HepG2 (cell line): ENCODE measurements at regions not wholly inside any gene's neighbourhood (a gene's known extent, or its start where the extent isn't known, plus 50 kb on each side); places are given as distances from the start of the nearest gene placed in this dataset.

ENCODE experiments used
- ATAC-seq: fragments of 200-7000 bp; cut with Tn5 transposase; 3 replicates; pipeline ENCODE4 v1.9.1; 2020; ENCODE audit warnings: mild to moderate bottlenecking, moderate library complexity
- BruUV-seq: library from RNA; stranded (reverse); fragments of 400-500 nt; replicated peaks from 2 replicates; lab custom pipeline; 2021; lab: Mats Ljungman, UMichigan
- CTCF ChIA-PET: fragments of 300-600 bp; formaldehyde crosslinking; extraction: SDS; loops from one replicate; lab custom pipeline; 2021; ENCODE audit warnings: low total read pairs, inconsistent platforms, low intra/inter-chr PET ratio; lab: Yijun Ruan, JAX
- POLR2A ChIA-PET: fragments of 350-600 bp; sonication (Branson Sonifier 250); formaldehyde crosslinking; loops from one replicate; lab custom pipeline; 2020; ENCODE audit warnings: antibody characterized with exemption, inconsistent platforms; lab: Yijun Ruan, JAX
- DNase-seq: peaks from one replicate; pipeline ENCODE4 v3.0.0-alpha.2; 2015; ENCODE audit warnings: low spot score
- FAIRE-seq: peaks from 3 replicates; lab custom pipeline; 2011; peaks lifted over from hg19 to GRCh38; lab: Jason Lieb, UNC
- H2AFZ ChIP-seq: one replicate; pipeline ENCODE4 v1.6.1; 2011; ENCODE audit warnings: low read length, inconsistent platforms
- H3K27ac ChIP-seq: fragments of 300-600 bp; 3 replicates; pipeline ENCODE4 v1.8.0; 2011; ENCODE audit warnings: mixed run types, mild to moderate bottlenecking, mixed read lengths, low read length, inconsistent platforms; ENCODE audit not compliant: insufficient read depth; ENCODE audit errors: extremely low read length
- H3K27me3 ChIP-seq, 2 experiments: fragments of 200-600 bp in 1 of 2; 2 replicates in 1 of 2; 3 replicates in 1 of 2; pipeline versions ENCODE4 v1.6.0 to v1.8.0; 2011; ENCODE audit warnings: low read length in 2 of 2, mild to moderate bottlenecking in 2 of 2, moderate library complexity in 2 of 2, inconsistent platforms in 1 of 2; ENCODE audit not compliant: insufficient read depth in 2 of 2, control insufficient read depth in 1 of 2
- H3K36me3 ChIP-seq, 2 experiments: fragments of 200-600 bp in 1 of 2; replicated peaks in 1 of 2; 2 replicates in 1 of 2; 3 replicates in 1 of 2; pipeline versions ENCODE4 v1.5.1 to v1.8.0; 2011; ENCODE audit warnings: low read length in 2 of 2, inconsistent platforms in 1 of 2; ENCODE audit not compliant: insufficient read depth in 2 of 2, control insufficient read depth in 1 of 2
- H3K4me1 ChIP-seq: 2 replicates; pipeline ENCODE4 v1.5.1; 2012; ENCODE audit warnings: low read length, inconsistent platforms; ENCODE audit not compliant: insufficient read depth
- H3K4me2 ChIP-seq: 2 replicates; pipeline ENCODE4 v1.6.0; 2011; ENCODE audit warnings: low read depth, low read length, inconsistent platforms
- H3K4me3 ChIP-seq, 3 experiments: fragments of 200-600 bp in 1 of 3; sonication (generic), shearing (Covaris generic) in 1 of 3; replicated peaks in 1 of 3; 2 replicates each; pipeline ENCODE4 v1.5.1; 2011 to 2016; ENCODE audit warnings: low read length in 3 of 3, inconsistent platforms in 2 of 3, low read depth in 2 of 3, mild to moderate bottlenecking in 2 of 3, control low read depth in 1 of 3, mixed read lengths in 1 of 3; ENCODE audit not compliant: insufficient read depth in 1 of 3
- H3K79me2 ChIP-seq: one replicate; pipeline ENCODE4 v1.6.1; 2011; ENCODE audit warnings: low read length, inconsistent platforms; ENCODE audit not compliant: insufficient read depth
- H3K9ac ChIP-seq: 2 replicates; pipeline ENCODE4 v1.6.0; 2011; ENCODE audit warnings: mild to moderate bottlenecking, low read depth, low read length, inconsistent platforms; ENCODE audit not compliant: insufficient read depth
- H3K9me3 ChIP-seq: 2 replicates; pipeline ENCODE4 v1.5.1; 2012; ENCODE audit warnings: mild to moderate bottlenecking, low read length
- H4K20me1 ChIP-seq: 2 replicates; pipeline ENCODE4 v1.6.0; 2011; ENCODE audit warnings: inconsistent platforms, mild to moderate bottlenecking, low read length, moderate library complexity; ENCODE audit not compliant: insufficient read depth
- AHDC1 ChIP-seq: sonication (generic); formaldehyde crosslinking; IDR thresholded peaks from 2 replicates; pipeline ENCODE4 v1.5.1; 2020; ENCODE audit warnings: mild to moderate bottlenecking, missing genetic modification reagents, borderline replicate concordance
- CHD4 ChIP-seq: fragments of 200-600 bp; sonication (generic); IDR thresholded peaks from 2 replicates; pipeline ENCODE4 v1.7.0; 2017; ENCODE audit warnings: mild to moderate bottlenecking, low read length, borderline replicate concordance
- DBP ChIP-seq: sonication (generic); formaldehyde crosslinking; IDR thresholded peaks from 2 replicates; pipeline ENCODE4 v1.4.0; 2020; ENCODE audit warnings: missing genetic modification reagents; ENCODE audit errors: not compliant biosample characterization
- GLI4 ChIP-seq: sonication (generic); formaldehyde crosslinking; IDR thresholded peaks from 2 replicates; pipeline ENCODE4 v1.5.1; 2020; ENCODE audit warnings: missing genetic modification reagents, mild to moderate bottlenecking, moderate library complexity, borderline replicate concordance
- HDAC2 ChIP-seq: sonication (generic); formaldehyde crosslinking; IDR thresholded peaks from 2 replicates; pipeline ENCODE4 v1.4.0; 2020; ENCODE audit warnings: missing genetic modification reagents
- NFE2L1 ChIP-seq: sonication (generic); formaldehyde crosslinking; IDR thresholded peaks from 2 replicates; pipeline ENCODE4 v1.4.0; 2020; ENCODE audit warnings: missing genetic modification reagents, mild to moderate bottlenecking, borderline replicate concordance
- REL ChIP-seq: sonication (generic); formaldehyde crosslinking; conservative IDR thresholded peaks from 2 replicates; pipeline ENCODE4 v1.8.0; 2022; ENCODE audit warnings: mild to moderate bottlenecking, missing genetic modification reagents, moderate library complexity
- RFX1 ChIP-seq: fragments of 450-650 bp; IDR thresholded peaks from 2 replicates; pipeline ENCODE4 v1.6.1; 2017
- TOE1 ChIP-seq: sonication (generic); formaldehyde crosslinking; IDR thresholded peaks from 2 replicates; pipeline ENCODE4 v1.4.0; 2020; ENCODE audit warnings: mild to moderate bottlenecking, missing genetic modification reagents
- ZNF251 ChIP-seq: sonication (generic); formaldehyde crosslinking; IDR thresholded peaks from 2 replicates; pipeline ENCODE4 v1.9.0; 2021; ENCODE audit warnings: mild to moderate bottlenecking, missing genetic modification reagents
- ZNF512 ChIP-seq: sonication (generic); formaldehyde crosslinking; IDR thresholded peaks from 2 replicates; pipeline ENCODE4 v1.4.0; 2020; ENCODE audit warnings: mild to moderate bottlenecking, missing genetic modification reagents
- ZNF7 ChIP-seq: IDR thresholded peaks from 2 replicates; pipeline ENCODE4 v1.6.1; 2016; ENCODE audit warnings: missing biosample characterization, missing genetic modification reagents
- WGBS: methylation state at CpG from one replicate; pipeline ENCODE4 v1.1.6; 2017; ENCODE audit warnings: low lambda C conversion rate; 5-methylcytosine and 5-hydroxymethylcytosine counted together
- in situ Hi-C: cut with HindIII; loops from 2 replicates; pipeline ENCODE4 v1.10.0; 2017; ENCODE audit warnings: low pct_unique_long_range_greater_than_20kb; ENCODE audit not compliant: extremely low pct_ligation_motif_present
- intact Hi-C: fragments of 100-400 bp; cut with micrococcal nuclease; formaldehyde crosslinking; loops from one replicate; pipeline ENCODE4 v1.10.0; 2022; ENCODE audit not compliant: unreplicated experiment
- TF ChIP-seq, protein P1 (sequence below): sonication (generic); formaldehyde crosslinking; IDR thresholded peaks from 2 replicates; pipeline ENCODE4 v1.4.0; 2020; ENCODE audit warnings: mild to moderate bottlenecking, missing genetic modification reagents

DNA sequence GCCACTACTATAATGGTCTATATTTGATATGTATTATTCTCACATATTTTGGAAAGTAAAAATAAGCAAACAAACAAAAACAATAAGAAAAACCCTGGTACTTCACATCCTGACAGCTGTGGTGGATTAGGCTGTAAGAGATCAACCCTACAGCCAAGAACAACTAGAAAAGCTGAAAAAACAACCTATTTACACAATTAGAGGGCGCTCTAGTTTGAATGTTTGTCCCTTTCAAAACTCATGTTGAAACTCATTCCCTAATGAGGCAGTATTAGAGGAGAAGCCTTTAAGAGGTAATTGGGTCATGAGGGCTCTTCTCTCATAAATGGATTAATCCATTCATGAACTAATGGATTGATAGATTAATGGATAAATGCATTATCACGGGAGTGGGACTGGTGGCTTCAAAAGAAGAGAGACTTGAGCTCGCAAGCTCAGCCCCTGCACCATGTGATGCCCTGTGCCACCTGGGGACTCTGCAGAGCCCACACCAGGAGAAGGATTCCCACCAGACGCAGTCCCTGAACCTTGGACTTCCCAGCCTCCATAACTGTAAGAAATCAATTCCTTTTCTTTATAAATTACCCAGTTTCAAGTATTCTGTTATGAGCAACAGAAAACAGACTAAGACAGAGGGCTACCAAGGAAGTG, 733.9 kb upstream of the ARGLU1 start:
- Histone ChIP-seq H3K4me3 (no peak overlapping the region), H3K4me1 (no peaks in the 10 kb centered on the region), H3K36me3 (no peaks in the 10 kb centered on the region), H4K20me1 (no peaks in the 10 kb centered on the region), H2AFZ (no peak overlapping the region), H3K27ac (no peak overlapping the region), H3K9me3 (no peaks in the 10 kb centered on the region), H3K9ac (no peak overlapping the region), H3K27me3 (no peaks in the 10 kb centered on the region)
- no peak for FAIRE-seq
- DNase-seq = no peak
- no TSS peak for BruUV-seq
- ChIA-PET POLR2A (no interaction called here), CTCF (no interaction called here)
- 10% methylated on average over 4 of the region's 4 CpGs for WGBS
- in situ Hi-C loops (no loop called here), intact Hi-C loops (no loop called here)
- ATAC-seq = no peak
- no peak for TF ChIP-seq NFE2L1
- no peak for TF ChIP-seq ZNF512 (CRISPR knock-in tag)
- TF ChIP-seq HDAC2 = no peak
- TF ChIP-seq, protein P1, sequence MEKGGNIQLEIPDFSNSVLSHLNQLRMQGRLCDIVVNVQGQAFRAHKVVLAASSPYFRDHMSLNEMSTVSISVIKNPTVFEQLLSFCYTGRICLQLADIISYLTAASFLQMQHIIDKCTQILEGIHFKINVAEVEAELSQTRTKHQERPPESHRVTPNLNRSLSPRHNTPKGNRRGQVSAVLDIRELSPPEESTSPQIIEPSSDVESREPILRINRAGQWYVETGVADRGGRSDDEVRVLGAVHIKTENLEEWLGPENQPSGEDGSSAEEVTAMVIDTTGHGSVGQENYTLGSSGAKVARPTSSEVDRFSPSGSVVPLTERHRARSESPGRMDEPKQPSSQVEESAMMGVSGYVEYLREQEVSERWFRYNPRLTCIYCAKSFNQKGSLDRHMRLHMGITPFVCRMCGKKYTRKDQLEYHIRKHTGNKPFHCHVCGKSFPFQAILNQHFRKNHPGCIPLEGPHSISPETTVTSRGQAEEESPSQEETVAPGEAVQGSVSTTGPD = no peak
- TF ChIP-seq AHDC1 = no peak
- no peak for TF ChIP-seq TOE1 (CRISPR knock-in tag)
- TF ChIP-seq REL (CRISPR knock-in tag) = no peak
- TF ChIP-seq GLI4 (CRISPR knock-in tag) = no peak
- no peak for TF ChIP-seq ZNF7 (CRISPR knock-in tag)
- TF ChIP-seq RFX1 = no peak
- TF ChIP-seq CHD4 = no peak
- TF ChIP-seq DBP (CRISPR knock-in tag) = no peak
- TF ChIP-seq ZNF251 (CRISPR knock-in tag) = no peak
- TF ChIP-seq, all 625 proteins: peak for 0
- no peak overlapping the region for H3K4me2 ChIP-seq
- H3K79me2 ChIP-seq = no peaks in the 10 kb centered on the region
